ENCODE measurements at regions not wholly inside any gene's neighbourhood (a gene's known extent, or its start where the extent isn't known, plus 50 kb on each side); places are given as distances from the start of the nearest gene placed in this dataset.
"Not testable (repeated sequence)": the region's sequence is repeated elsewhere in the genome, so short reads cannot be mapped to it uniquely, and the experiment has no call there.

GRCh38 chr2:16727849-16728248 is 62.2 kb upstream of the CYRIA start:
- DNase-seq (ENCODE audit: low spot score): not testable (repeated sequence)

GRCh38 chr2:16727256-16727655 is 61.6 kb upstream of the CYRIA start:
- no peak for DNase-seq (ENCODE audit: low spot score)

DNA sequence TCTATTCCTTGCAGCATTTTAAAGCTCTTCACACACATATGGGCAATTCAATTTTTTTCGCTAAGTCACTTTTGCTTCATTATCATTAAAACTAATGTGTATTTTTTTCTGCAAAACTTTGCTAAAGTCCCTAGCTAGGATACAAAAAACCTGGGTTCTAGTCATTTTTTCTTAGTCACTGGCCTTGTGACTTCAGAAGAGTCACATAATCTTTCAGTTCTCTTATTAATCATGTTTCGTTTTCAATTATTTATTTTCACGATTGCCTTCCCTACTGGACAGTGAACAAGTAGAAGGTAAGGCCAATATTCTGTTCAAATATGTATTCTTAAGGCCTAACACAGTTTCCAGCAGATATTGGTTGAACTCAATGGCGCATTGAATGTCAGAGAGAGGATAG is 60.9 kb upstream of the CYRIA start:
- no peak for DNase-seq (ENCODE audit: low spot score)

- no peak for DNase-seq (ENCODE audit: low spot score)
Observed at GRCh38 chr2:16726147-16726546, 60.5 kb upstream of the CYRIA start.

GRCh38 chr2:16725549-16725948 is 59.9 kb upstream of the CYRIA start:
- DNase-seq (ENCODE audit: low spot score): no peak

- DNase-seq (ENCODE audit: low spot score): no peak
Observed at GRCh38 chr2:16722677-16723076, 57.0 kb upstream of the CYRIA start.

DNA sequence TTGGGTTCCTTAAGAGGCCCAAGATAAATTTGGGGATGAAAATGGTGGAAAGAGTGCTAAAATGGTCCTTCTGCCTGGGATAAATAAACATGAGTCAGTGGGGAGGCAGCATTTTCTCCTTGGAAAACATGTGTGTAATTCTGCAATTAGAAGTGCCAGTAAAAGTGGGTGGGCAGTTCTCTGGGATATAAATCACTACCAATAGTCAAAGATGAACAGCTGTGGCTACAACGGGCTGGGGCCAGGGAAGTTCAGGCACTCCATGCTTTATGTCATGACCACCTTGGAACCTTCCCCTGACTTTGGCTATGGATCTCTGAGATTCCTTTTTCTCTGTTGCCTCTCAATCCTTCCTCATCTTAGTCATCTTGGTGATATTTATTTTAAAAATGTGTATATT is 56.5 kb upstream of the CYRIA start:
- no peak for DNase-seq (ENCODE audit: low spot score)

GRCh38 chr2:16721529-16721928 is 55.9 kb upstream of the CYRIA start:
- DNase-seq (ENCODE audit: low spot score): not testable (repeated sequence)

DNA sequence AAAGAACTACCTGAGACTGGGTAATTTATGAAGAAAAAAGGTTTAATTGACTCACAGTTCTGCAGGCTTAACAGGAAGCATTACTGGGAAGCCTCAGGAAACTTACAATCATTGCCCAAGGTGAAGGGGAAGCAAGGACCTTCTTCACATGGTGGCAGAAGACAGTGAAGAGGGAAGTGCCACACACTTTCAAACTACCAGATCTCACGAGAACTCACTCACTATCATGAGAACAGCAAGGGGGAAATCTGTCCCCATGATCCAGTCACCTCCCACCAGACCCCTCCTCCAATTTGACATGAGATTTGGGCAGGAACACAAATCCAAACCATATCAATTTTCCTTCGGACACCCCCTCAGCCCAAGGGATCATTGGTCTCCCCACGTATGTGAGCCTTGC is 55.1 kb upstream of the CYRIA start:
- not testable (repeated sequence) for DNase-seq (ENCODE audit: low spot score)

- no peak for DNase-seq (ENCODE audit: low spot score)
Observed at GRCh38 chr2:16719485-16719808, 53.8 kb upstream of the CYRIA start.

GRCh38 chr2:16718576-16719484 is 53.2 kb upstream of the CYRIA start:
- DNase-seq (ENCODE audit: low spot score): no peak

DNA sequence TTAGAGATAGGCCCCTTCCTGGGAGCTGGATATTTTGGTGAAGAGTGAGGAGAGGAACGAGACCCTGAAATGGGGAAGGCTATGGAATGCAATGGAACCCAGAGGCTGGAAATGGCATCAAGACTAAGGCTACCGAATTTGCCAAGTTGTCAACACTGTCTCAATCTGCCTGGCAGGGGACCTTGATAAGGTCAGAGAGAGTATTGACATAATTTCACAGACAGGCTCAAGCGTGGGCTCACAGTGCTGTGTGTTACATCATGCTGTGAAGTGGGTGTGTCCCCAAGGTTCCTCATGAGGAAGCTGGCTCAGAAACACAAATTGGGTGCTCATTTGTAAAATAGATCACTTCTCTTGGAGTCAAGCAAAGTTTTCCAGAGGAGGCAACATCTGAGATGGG is 51.8 kb upstream of the CYRIA start:
- DNase-seq (ENCODE audit: low spot score): no peak

DNA sequence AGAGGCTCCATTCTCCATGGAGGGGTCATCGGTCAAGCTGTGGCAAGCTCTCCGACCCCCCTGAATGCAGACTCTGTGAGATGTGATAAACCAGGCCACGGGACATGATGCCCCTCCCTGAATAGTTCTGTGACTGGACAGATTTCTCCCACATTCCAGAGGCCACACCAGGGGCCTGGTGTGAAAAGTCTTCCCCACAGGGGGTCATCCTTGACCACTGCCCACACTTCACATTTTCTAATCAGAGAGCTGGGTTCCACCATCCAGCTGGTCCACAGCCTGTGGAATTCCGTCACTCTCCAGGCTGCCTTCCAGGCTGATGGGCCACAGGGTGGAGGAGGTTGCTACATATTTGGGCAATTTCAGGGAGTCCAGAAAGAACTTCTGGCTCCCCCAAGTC is 51.3 kb upstream of the CYRIA start:
- no peak for DNase-seq (ENCODE audit: low spot score)

- no peak for DNase-seq (ENCODE audit: low spot score)
Observed at GRCh38 chr2:16716024-16716423, 50.4 kb upstream of the CYRIA start.
